ENCODE measurements at regions not wholly inside any gene's neighbourhood (a gene's known extent, or its start where the extent isn't known, plus 50 kb on each side); places are given as distances from the start of the nearest gene placed in this dataset.

DNA sequence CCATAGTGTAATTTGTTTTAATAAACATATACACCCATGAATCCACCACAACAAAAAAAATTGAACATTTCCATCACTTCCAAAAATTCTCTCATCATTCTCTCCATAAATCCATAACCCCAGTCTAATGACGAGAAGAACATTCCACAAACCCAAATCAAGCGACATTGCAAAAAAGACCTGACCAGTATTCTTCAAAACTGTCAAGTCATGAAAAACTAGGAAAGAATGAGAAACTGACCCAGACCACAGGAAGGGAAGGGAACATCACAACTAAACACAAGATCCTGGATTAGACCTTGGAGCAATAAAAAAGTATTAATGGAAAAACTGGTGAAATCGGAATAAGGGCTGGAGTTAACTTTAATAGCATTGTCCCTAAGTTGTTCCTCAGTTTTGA lies 141.3 kb upstream of the SLC35G4 start:
- TF ChIP-seq RAD21 (IDR thresholded peaks at IDR 0.05; ENCODE audit: low read length), result no peak
- TF ChIP-seq, protein P1, sequence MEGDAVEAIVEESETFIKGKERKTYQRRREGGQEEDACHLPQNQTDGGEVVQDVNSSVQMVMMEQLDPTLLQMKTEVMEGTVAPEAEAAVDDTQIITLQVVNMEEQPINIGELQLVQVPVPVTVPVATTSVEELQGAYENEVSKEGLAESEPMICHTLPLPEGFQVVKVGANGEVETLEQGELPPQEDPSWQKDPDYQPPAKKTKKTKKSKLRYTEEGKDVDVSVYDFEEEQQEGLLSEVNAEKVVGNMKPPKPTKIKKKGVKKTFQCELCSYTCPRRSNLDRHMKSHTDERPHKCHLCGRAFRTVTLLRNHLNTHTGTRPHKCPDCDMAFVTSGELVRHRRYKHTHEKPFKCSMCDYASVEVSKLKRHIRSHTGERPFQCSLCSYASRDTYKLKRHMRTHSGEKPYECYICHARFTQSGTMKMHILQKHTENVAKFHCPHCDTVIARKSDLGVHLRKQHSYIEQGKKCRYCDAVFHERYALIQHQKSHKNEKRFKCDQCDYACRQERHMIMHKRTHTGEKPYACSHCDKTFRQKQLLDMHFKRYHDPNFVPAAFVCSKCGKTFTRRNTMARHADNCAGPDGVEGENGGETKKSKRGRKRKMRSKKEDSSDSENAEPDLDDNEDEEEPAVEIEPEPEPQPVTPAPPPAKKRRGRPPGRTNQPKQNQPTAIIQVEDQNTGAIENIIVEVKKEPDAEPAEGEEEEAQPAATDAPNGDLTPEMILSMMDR (IDR thresholded peaks at IDR 0.05), result no peak
- TF ChIP-seq POLR2AphosphoS5 (IDR thresholded peaks at IDR 0.05; ENCODE audit: low read depth, low read length), result no peak
- TF ChIP-seq SMC3 (IDR thresholded peaks at IDR 0.05; ENCODE audit: low read depth, low read length), result no peak
- no peak for TF ChIP-seq FOXJ3 (CRISPR knock-in tag; IDR thresholded peaks at IDR 0.05)
- no peak for TF ChIP-seq TEAD4 (IDR thresholded peaks at IDR 0.05; ENCODE audit: borderline replicate concordance, insufficient read depth)
- no peak for TF ChIP-seq EZH2phosphoT487 (IDR thresholded peaks at IDR 0.05; ENCODE audit: borderline replicate concordance, low read depth)
- TF ChIP-seq RFX5 (IDR thresholded peaks at IDR 0.05; ENCODE audit: low read length), result no peak
